GM12878 (cell line): ENCODE measurements at regions not wholly inside any gene's neighbourhood (a gene's known extent, or its start where the extent isn't known, plus 50 kb on each side); places are given as distances from the start of the nearest gene placed in this dataset.

Source experiments
- ATAC-seq: fragments of 200-7000 bp; cut with Tn5 transposase; 3 replicates; pipeline ENCODE4 v1.9.1; 2020; ENCODE audit warnings: mild to moderate bottlenecking, moderate library complexity
- BruUV-seq: library from RNA; stranded (reverse); fragments of 400-500 nt; replicated peaks from 2 replicates; lab custom pipeline; 2021; lab: Mats Ljungman, UMichigan
- CTCF ChIA-PET: fragments of 300-600 bp; sonication (Branson Sonifier 250); formaldehyde crosslinking; extraction: SDS; loops from one replicate; lab custom pipeline; 2021; ENCODE audit warnings: inconsistent platforms; lab: Yijun Ruan, JAX
- POLR2A ChIA-PET: fragments of 350-600 bp; formaldehyde crosslinking; extraction: SDS; loops from one replicate; lab custom pipeline; 2021; ENCODE audit warnings: inconsistent platforms; lab: Charles Lee
- RAD21 ChIA-PET: fragments of 300-600 bp; sonication (Branson Sonifier 250); formaldehyde crosslinking; loops from one replicate; lab custom pipeline; 2023; ENCODE audit warnings: antibody characterized with exemption; ENCODE audit not compliant: unreplicated experiment; lab: Charles Lee
- SMC1A ChIA-PET: fragments of 300-600 bp; sonication (Branson Sonifier 250); formaldehyde crosslinking; loops from one replicate; lab custom pipeline; 2023; ENCODE audit not compliant: unreplicated experiment, uncharacterized antibody; lab: Charles Lee
- DNase-seq: peaks from one replicate; pipeline ENCODE4 v3.0.0-alpha.2; 2011; ENCODE audit warnings: low read depth, low spot score
- FAIRE-seq: peaks from 3 replicates; lab custom pipeline; 2011; peaks lifted over from hg19 to GRCh38; lab: Jason Lieb, UNC
- H2AFZ ChIP-seq: 2 replicates; pipeline ENCODE4 v1.6.0; 2011; ENCODE audit warnings: low read depth, low read length, control low read depth; ENCODE audit not compliant: control insufficient read depth
- H3K27ac ChIP-seq: 2 replicates; pipeline ENCODE4 v1.5.1; 2011; ENCODE audit warnings: control low read depth; ENCODE audit not compliant: control insufficient read depth, insufficient read depth
- H3K27me3 ChIP-seq, 2 experiments: replicated peaks in 1 of 2; 2 replicates each; pipeline versions ENCODE4 v1.6.0 to v1.6.1; 2011; ENCODE audit warnings: low read length in 1 of 2; ENCODE audit not compliant: control insufficient read depth in 2 of 2, insufficient read depth in 2 of 2
- H3K36me3 ChIP-seq, 2 experiments: 2 replicates each; pipeline ENCODE4 v1.5.1; 2011; ENCODE audit warnings: low read length in 1 of 2; ENCODE audit not compliant: control insufficient read depth in 2 of 2, insufficient read depth in 2 of 2
- H3K4me1 ChIP-seq: 2 replicates; pipeline ENCODE4 v1.6.1; 2011; ENCODE audit warnings: mild to moderate bottlenecking, low read length, moderate library complexity, mixed read lengths; ENCODE audit not compliant: control insufficient read depth, insufficient read depth
- H3K4me2 ChIP-seq: 2 replicates; pipeline ENCODE4 v1.6.0; 2011; ENCODE audit warnings: control low read depth; ENCODE audit not compliant: control insufficient read depth, insufficient read depth
- H3K4me3 ChIP-seq: fragments of 200-600 bp; sonication (generic); 2 replicates; pipeline ENCODE4 v1.5.1; 2016
- H3K79me2 ChIP-seq: 2 replicates; pipeline ENCODE4 v1.6.0; 2011; ENCODE audit warnings: low read length; ENCODE audit not compliant: control insufficient read depth, insufficient read depth
- H3K9ac ChIP-seq: 2 replicates; pipeline ENCODE4 v1.8.0; 2011; ENCODE audit warnings: low read length, control low read depth, mixed read lengths; ENCODE audit not compliant: control insufficient read depth, insufficient read depth
- H3K9me3 ChIP-seq: replicated peaks from 3 replicates; pipeline ENCODE4 v1.5.1; 2011; ENCODE audit warnings: mild to moderate bottlenecking, low read length; ENCODE audit not compliant: control insufficient read depth, insufficient read depth
- H4K20me1 ChIP-seq: 2 replicates; pipeline ENCODE4 v1.6.0; 2011; ENCODE audit not compliant: control insufficient read depth, insufficient read depth
- CBX5 ChIP-seq: sonication (generic); IDR thresholded peaks from 2 replicates; pipeline ENCODE4 v1.6.1; 2016; ENCODE audit warnings: low read depth, moderate library complexity, mild to moderate bottlenecking, inconsistent platforms
- FOXK2 ChIP-seq: fragments of 450-650 bp; IDR thresholded peaks from 2 replicates; pipeline ENCODE4 v1.6.1; 2017; ENCODE audit warnings: mild to moderate bottlenecking, moderate library complexity
- LARP7 ChIP-seq: fragments of 450-650 bp; IDR thresholded peaks from 2 replicates; pipeline ENCODE4 v1.6.1; 2017; ENCODE audit warnings: mild to moderate bottlenecking
- NFXL1 ChIP-seq: fragments of 450-650 bp; IDR thresholded peaks from 2 replicates; pipeline ENCODE4 v1.6.1; 2017; ENCODE audit warnings: antibody characterized with exemption, mild to moderate bottlenecking, borderline replicate concordance
- PML ChIP-seq: IDR thresholded peaks from 2 replicates; pipeline ENCODE4 v1.6.1; 2012; ENCODE audit warnings: low read length, inconsistent platforms
- POLR2AphosphoS5 ChIP-seq: IDR thresholded peaks from 2 replicates; pipeline ENCODE4 v1.6.1; 2011; ENCODE audit warnings: mild to moderate bottlenecking, low read length, inconsistent platforms
- POU2F2 ChIP-seq: IDR thresholded peaks from 3 replicates; pipeline ENCODE4 v1.6.1; 2011; ENCODE audit warnings: low read depth, mild to moderate bottlenecking, low read length, borderline replicate concordance
- RUNX3 ChIP-seq: IDR thresholded peaks from 2 replicates; pipeline ENCODE4 v1.6.1; 2012; ENCODE audit warnings: low read length, inconsistent platforms
- TBL1XR1 ChIP-seq: IDR thresholded peaks from 2 replicates; pipeline ENCODE4 v1.6.1; 2012; ENCODE audit warnings: low read depth, low read length, improper control_type of control experiment
- ZNF207 ChIP-seq: fragments of 450-650 bp; IDR thresholded peaks from 2 replicates; pipeline ENCODE4 v1.6.1; 2014; ENCODE audit warnings: antibody characterized with exemption, mild to moderate bottlenecking, borderline replicate concordance
- ZNF274 ChIP-seq: IDR thresholded peaks from one replicate; pipeline ENCODE4 v1.8.0; 2011; ENCODE audit not compliant: insufficient read length, insufficient read depth
- ZNF384 ChIP-seq: IDR thresholded peaks from 2 replicates; pipeline ENCODE4 v1.6.1; 2012; ENCODE audit warnings: low read depth, mild to moderate bottlenecking, low read length, improper control_type of control experiment, borderline replicate concordance
- ZSCAN29 ChIP-seq: fragments of 450-650 bp; IDR thresholded peaks from 2 replicates; pipeline ENCODE4 v1.6.1; 2017; ENCODE audit warnings: mild to moderate bottlenecking, moderate library complexity
- ZZZ3 ChIP-seq: IDR thresholded peaks from 2 replicates; pipeline ENCODE4 v1.6.1; 2011; ENCODE audit warnings: low read depth; ENCODE audit not compliant: control insufficient read depth, insufficient read length
- WGBS: methylation state at CpG from one replicate; pipeline ENCODE4 v1.1.6; 2016; ENCODE audit warnings: low lambda C conversion rate; ENCODE audit not compliant: insufficient replicate concordance, insufficient coverage; ENCODE audit errors: missing lambda C conversion rate; 5-methylcytosine and 5-hydroxymethylcytosine counted together
- in situ Hi-C: fragments of 300-500 bp; cut with MboI; formaldehyde crosslinking; loops from 9 replicates; pipeline ENCODE4 v1.14.3; 2018; ENCODE audit warnings: mixed read lengths
- intact Hi-C: fragments of 100-400 bp; cut with micrococcal nuclease; formaldehyde crosslinking; loops from one replicate; pipeline ENCODE4 v1.14.2; 2022; ENCODE audit not compliant: unreplicated experiment
- TF ChIP-seq, protein P1 (sequence below): fragments of 150-350 bp; IDR thresholded peaks from 2 replicates; pipeline ENCODE4 v1.6.1; 2014; ENCODE audit warnings: mild to moderate bottlenecking, low read depth, low read length
- TF ChIP-seq, protein P2 (sequence below): IDR thresholded peaks from 2 replicates; pipeline ENCODE4 v1.6.1; 2012; ENCODE audit warnings: low read length, inconsistent platforms

- H3K4me2 ChIP-seq = no peak overlapping the region
- intact Hi-C loops = no loop called here
- RAD21 ChIA-PET = no interaction called here
- no peaks in the 10 kb centered on the region for H3K9me3 ChIP-seq
- SMC1A ChIA-PET = no interaction called here
- no peak for DNase-seq
- H2AFZ ChIP-seq = no peak overlapping the region
- no peak overlapping the region for H3K4me3 ChIP-seq
- POLR2A ChIA-PET = no interaction called here
- H3K4me1 ChIP-seq = no peaks in the 10 kb centered on the region
- 40% methylated on average over 5 of the region's 5 CpGs for WGBS
- no peak for ATAC-seq
- no peak for TF ChIP-seq FOXK2
- TF ChIP-seq ZZZ3 = no peak
- TF ChIP-seq PML = no peak
- no peak for TF ChIP-seq NFXL1
- no peak for TF ChIP-seq CBX5
- TF ChIP-seq POU2F2 = no peak
- TF ChIP-seq TBL1XR1 = no peak
- TF ChIP-seq POLR2AphosphoS5 = no peak
- no peak for TF ChIP-seq LARP7
- no peaks in the 10 kb centered on the region for H4K20me1 ChIP-seq
- no peaks in the 10 kb centered on the region for H3K79me2 ChIP-seq
- in situ Hi-C loops = no loop called here
- CTCF ChIA-PET = no interaction called here
- no TSS peak for BruUV-seq
- H3K9ac ChIP-seq = no peak overlapping the region
- no peaks in the 10 kb centered on the region for H3K27me3 ChIP-seq
- FAIRE-seq = no peak
- H3K27ac ChIP-seq = no peak overlapping the region
- H3K36me3 ChIP-seq = no peaks in the 10 kb centered on the region
Measured at GRCh38 chrX:143095321-143095720, 69.6 kb downstream of the SPANXN4 start.

DNA sequence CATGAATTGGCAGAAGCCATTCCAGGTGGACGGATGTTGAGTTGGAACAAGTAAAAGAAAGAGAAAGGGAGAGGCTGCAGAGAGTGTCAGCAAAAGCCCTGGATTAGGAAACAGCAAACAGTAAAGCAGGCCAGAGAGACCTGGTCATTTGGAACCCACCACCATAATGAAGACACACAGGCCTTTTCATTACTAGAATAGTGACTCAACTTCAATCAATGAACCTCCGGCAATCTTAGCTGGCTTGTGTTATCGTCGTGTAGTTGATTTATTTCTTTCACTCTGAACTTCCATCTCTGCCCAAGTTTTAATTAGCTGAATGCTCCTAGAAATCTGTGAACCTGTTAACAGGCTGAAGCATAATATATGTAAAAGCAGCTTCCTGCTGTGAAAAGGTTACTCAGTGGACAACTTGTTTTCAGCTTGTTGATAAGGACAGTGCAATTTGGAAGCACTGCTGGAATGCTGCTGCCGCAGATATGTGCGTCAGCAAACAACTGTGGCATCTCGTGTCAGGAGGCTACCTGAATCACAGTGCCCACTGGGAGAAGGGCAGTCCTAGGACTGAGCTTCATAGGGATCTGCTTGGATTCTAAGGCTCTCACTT lies 68.8 kb downstream of the SPANXN4 start:
- FAIRE-seq (no peak), ATAC-seq (no peak), DNase-seq (no peak)
- Histone ChIP-seq H3K9me3 (no peaks in the 10 kb centered on the region), H3K36me3 (no peaks in the 10 kb centered on the region), H3K9ac (no peak overlapping the region), H3K4me1 (no peaks in the 10 kb centered on the region), H3K79me2 (no peaks in the 10 kb centered on the region), H4K20me1 (no peaks in the 10 kb centered on the region), H3K27ac (no peak overlapping the region), H3K27me3 (no peaks in the 10 kb centered on the region), H3K4me2 (no peak overlapping the region), H2AFZ (no peak overlapping the region), H3K4me3 (no peak overlapping the region)
- ChIA-PET SMC1A (interaction anchor here (0.5 kb wide), 1 partner anchor 8 kb away, joined by 3 read pairs; no protein-coding TSS in a partner anchor), RAD21 (no interaction called here), CTCF (no interaction called here), POLR2A (no interaction called here)
- intact Hi-C loops (no loop called here), in situ Hi-C loops (no loop called here)
- BruUV-seq = no TSS peak
- 59% methylated on average over 7 of the region's 7 CpGs for WGBS
- TF ChIP-seq, protein P1, sequence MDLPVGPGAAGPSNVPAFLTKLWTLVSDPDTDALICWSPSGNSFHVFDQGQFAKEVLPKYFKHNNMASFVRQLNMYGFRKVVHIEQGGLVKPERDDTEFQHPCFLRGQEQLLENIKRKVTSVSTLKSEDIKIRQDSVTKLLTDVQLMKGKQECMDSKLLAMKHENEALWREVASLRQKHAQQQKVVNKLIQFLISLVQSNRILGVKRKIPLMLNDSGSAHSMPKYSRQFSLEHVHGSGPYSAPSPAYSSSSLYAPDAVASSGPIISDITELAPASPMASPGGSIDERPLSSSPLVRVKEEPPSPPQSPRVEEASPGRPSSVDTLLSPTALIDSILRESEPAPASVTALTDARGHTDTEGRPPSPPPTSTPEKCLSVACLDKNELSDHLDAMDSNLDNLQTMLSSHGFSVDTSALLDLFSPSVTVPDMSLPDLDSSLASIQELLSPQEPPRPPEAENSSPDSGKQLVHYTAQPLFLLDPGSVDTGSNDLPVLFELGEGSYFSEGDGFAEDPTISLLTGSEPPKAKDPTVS = no peak
- TF ChIP-seq ZNF274 = no peak
- TF ChIP-seq RUNX3 = no peak
- TF ChIP-seq ZNF384 = no peak
- no peak for TF ChIP-seq ZNF207
- no peak for TF ChIP-seq ZSCAN29
- TF ChIP-seq, protein P2, sequence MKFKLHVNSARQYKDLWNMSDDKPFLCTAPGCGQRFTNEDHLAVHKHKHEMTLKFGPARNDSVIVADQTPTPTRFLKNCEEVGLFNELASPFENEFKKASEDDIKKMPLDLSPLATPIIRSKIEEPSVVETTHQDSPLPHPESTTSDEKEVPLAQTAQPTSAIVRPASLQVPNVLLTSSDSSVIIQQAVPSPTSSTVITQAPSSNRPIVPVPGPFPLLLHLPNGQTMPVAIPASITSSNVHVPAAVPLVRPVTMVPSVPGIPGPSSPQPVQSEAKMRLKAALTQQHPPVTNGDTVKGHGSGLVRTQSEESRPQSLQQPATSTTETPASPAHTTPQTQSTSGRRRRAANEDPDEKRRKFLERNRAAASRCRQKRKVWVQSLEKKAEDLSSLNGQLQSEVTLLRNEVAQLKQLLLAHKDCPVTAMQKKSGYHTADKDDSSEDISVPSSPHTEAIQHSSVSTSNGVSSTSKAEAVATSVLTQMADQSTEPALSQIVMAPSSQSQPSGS = no peak
